ENCODE measurements at regions not wholly inside any gene's neighbourhood (a gene's known extent, or its start where the extent isn't known, plus 50 kb on each side); places are given as distances from the start of the nearest gene placed in this dataset.

DNA sequence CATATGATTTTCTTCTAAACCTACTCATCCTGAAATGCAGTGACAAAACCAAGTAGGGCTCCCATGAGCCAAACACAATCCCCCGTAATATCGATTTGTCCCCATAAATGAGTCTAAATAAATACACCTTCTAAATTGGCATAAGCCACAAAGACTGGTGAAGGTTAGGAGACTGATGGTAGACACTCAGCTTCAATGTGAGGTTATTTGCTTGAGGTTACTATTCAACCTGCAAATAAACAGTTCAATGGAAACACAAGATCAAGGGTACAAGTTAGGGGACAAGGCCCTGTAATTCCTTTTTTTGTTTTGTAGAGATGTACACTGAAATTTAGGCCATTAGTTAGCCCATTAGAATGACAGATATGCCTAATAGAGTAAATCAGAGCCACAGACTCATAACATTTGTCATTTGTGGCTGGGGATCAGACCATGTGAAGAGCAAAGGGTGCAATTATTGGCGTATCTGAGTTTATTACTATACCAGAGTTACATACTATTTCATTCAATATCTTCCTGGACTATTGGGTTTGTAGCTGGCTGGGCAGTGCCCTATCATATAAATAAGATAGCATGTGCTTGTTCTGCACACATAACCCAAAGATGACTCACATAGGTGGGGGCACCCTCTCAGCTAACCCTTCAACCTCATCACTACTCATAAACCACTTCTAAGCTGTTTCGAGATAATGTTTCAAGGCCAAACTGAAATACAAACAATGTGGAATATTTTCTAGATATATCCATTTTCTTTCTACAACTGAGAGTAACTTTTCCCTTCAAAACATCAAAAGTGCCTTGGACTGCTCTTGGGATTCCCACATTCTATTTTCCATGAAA lies 695.3 kb downstream of the KCNA4 start:
- TF ChIP-seq EZH2phosphoT487 (IDR thresholded peaks at IDR 0.05; ENCODE audit: insufficient read depth, low read depth), result no peak
- no peak for TF ChIP-seq EZH2 (IDR thresholded peaks at IDR 0.05; ENCODE audit: insufficient read depth, poor library complexity, severe bottlenecking)
